ENCODE measurements at regions not wholly inside any gene's neighbourhood (a gene's known extent, or its start where the extent isn't known, plus 50 kb on each side); places are given as distances from the start of the nearest gene placed in this dataset.

DNA sequence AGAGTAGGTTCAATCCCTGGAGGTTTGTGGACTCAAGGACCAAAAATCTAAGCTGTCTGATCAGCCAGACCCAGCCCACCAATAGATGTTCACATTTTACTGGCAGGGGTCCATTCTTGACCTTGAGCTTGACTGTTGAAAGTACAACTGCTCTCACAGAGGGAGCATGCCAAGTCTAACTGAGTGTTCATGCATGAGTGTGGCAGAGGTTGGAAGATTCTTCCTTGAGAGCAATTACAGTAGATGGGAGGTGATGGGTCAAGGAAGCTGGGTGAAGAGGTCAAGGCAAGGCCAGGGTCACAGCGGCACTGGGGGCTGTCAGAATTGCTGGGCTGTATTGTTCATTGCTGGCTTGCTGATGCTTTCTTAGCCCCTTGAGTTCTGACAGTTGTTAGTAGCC lies 202.8 kb upstream of the SVIL start (continued):
- TF ChIP-seq, protein P1, sequence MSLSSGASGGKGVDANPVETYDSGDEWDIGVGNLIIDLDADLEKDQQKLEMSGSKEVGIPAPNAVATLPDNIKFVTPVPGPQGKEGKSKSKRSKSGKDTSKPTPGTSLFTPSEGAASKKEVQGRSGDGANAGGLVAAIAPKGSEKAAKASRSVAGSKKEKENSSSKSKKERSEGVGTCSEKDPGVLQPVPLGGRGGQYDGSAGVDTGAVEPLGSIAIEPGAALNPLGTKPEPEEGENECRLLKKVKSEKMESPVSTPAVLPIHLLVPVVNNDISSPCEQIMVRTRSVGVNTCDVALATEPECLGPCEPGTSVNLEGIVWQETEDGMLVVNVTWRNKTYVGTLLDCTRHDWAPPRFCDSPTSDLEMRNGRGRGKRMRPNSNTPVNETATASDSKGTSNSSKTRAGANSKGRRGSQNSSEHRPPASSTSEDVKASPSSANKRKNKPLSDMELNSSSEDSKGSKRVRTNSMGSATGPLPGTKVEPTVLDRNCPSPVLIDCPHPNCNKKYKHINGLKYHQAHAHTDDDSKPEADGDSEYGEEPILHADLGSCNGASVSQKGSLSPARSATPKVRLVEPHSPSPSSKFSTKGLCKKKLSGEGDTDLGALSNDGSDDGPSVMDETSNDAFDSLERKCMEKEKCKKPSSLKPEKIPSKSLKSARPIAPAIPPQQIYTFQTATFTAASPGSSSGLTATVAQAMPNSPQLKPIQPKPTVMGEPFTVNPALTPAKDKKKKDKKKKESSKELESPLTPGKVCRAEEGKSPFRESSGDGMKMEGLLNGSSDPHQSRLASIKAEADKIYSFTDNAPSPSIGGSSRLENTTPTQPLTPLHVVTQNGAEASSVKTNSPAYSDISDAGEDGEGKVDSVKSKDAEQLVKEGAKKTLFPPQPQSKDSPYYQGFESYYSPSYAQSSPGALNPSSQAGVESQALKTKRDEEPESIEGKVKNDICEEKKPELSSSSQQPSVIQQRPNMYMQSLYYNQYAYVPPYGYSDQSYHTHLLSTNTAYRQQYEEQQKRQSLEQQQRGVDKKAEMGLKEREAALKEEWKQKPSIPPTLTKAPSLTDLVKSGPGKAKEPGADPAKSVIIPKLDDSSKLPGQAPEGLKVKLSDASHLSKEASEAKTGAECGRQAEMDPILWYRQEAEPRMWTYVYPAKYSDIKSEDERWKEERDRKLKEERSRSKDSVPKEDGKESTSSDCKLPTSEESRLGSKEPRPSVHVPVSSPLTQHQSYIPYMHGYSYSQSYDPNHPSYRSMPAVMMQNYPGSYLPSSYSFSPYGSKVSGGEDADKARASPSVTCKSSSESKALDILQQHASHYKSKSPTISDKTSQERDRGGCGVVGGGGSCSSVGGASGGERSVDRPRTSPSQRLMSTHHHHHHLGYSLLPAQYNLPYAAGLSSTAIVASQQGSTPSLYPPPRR (CRISPR knock-in tag; IDR thresholded peaks at IDR 0.05; ENCODE audit: borderline replicate concordance), result no peak
- TF ChIP-seq, protein P2, sequence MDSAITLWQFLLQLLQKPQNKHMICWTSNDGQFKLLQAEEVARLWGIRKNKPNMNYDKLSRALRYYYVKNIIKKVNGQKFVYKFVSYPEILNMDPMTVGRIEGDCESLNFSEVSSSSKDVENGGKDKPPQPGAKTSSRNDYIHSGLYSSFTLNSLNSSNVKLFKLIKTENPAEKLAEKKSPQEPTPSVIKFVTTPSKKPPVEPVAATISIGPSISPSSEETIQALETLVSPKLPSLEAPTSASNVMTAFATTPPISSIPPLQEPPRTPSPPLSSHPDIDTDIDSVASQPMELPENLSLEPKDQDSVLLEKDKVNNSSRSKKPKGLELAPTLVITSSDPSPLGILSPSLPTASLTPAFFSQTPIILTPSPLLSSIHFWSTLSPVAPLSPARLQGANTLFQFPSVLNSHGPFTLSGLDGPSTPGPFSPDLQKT (CRISPR knock-in tag; IDR thresholded peaks at IDR 0.05; ENCODE audit: borderline replicate concordance), result no peak

DNA sequence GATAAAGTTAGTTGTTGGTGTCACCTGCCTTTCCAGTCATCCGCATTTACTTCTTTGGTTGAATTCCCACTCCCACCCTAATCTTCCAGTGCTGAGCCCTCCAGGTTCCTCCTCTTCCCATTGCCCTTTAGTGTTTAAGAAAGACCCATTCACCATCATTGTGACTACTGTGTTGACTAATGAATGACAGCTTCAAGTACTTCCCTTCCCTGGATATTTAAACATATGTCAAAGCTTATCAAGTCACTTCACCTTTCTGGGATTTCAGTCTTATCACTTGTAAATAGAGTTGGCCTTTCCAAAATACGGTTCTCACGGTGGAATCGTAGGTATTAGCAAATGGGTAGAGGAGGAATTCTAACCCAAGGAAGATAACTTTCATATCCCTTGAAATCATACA lies 201.6 kb upstream of the SVIL start:
- no peaks in the 10 kb centered on the region for H3K36me3 ChIP-seq (replicated peaks in 1 of 2; ENCODE audit: control insufficient read depth in 1 of 2, insufficient read depth in 2 of 2, low read length in 2 of 2)
- H3K27me3 ChIP-seq (ENCODE audit: control insufficient read depth in 1 of 2, insufficient read depth in 2 of 2, low read length in 2 of 2), result no peaks in the 10 kb centered on the region; a peak in 2 of 5 replicates
- peaks cover 18% of the 10 kb centered on the region for H3K4me1 ChIP-seq (ENCODE audit: insufficient read depth, low read length)
- WGBS (ENCODE audit: low lambda C conversion rate), result 31% methylated on average over 4 of the region's 4 CpGs
- FAIRE-seq (no peak), ATAC-seq (no peak), DNase-seq (ENCODE audit: low spot score) (no peak)
- H2AFZ ChIP-seq (ENCODE audit: low read length), result no peak overlapping the region
- no peak overlapping the region for H3K4me2 ChIP-seq (ENCODE audit: low read depth, low read length)
- intact Hi-C loops (cut with micrococcal nuclease; ENCODE audit: unreplicated experiment) (no loop called here), in situ Hi-C loops (cut with HindIII; ENCODE audit: extremely low pct_ligation_motif_present, low pct_unique_long_range_greater_than_20kb) (no loop called here)
- ChIA-PET POLR2A (no interaction called here), CTCF (ENCODE audit: low intra/inter-chr PET ratio, low total read pairs) (no interaction called here)
- BruUV-seq (replicated peaks), result no TSS peak
- H3K79me2 ChIP-seq (ENCODE audit: insufficient read depth, low read length), result no peaks in the 10 kb centered on the region
- H3K9ac ChIP-seq (ENCODE audit: insufficient read depth, low read depth, low read length), result no peak overlapping the region
- H3K9me3 ChIP-seq (ENCODE audit: low read length), result no peaks in the 10 kb centered on the region
- H3K27ac ChIP-seq (ENCODE audit: extremely low read length, insufficient read depth, low read length), result no peak overlapping the region
- H4K20me1 ChIP-seq (ENCODE audit: insufficient read depth, low read length), result no peaks in the 10 kb centered on the region
- TF ChIP-seq NFE2 (CRISPR knock-in tag; IDR thresholded peaks at IDR 0.05) (no peak), ZNF589 (CRISPR knock-in tag; conservative IDR thresholded peaks at IDR 0.05) (no peak), ZNF101 (CRISPR knock-in tag; IDR thresholded peaks at IDR 0.05; ENCODE audit: borderline replicate concordance, low read depth) (no peak), SRY (CRISPR knock-in tag; IDR thresholded peaks at IDR 0.05) (no peak), POLR2AphosphoS2 (IDR thresholded peaks at IDR 0.05; ENCODE audit: low read depth, low read length) (no peak), ZNF251 (CRISPR knock-in tag; IDR thresholded peaks at IDR 0.05) (no peak), EHMT2 (IDR thresholded peaks at IDR 0.05; ENCODE audit: borderline replicate concordance, low read depth, low read length) (no peak), CBFB (CRISPR knock-in tag; IDR thresholded peaks at IDR 0.05) (no peak)
- TF ChIP-seq, protein P3, sequence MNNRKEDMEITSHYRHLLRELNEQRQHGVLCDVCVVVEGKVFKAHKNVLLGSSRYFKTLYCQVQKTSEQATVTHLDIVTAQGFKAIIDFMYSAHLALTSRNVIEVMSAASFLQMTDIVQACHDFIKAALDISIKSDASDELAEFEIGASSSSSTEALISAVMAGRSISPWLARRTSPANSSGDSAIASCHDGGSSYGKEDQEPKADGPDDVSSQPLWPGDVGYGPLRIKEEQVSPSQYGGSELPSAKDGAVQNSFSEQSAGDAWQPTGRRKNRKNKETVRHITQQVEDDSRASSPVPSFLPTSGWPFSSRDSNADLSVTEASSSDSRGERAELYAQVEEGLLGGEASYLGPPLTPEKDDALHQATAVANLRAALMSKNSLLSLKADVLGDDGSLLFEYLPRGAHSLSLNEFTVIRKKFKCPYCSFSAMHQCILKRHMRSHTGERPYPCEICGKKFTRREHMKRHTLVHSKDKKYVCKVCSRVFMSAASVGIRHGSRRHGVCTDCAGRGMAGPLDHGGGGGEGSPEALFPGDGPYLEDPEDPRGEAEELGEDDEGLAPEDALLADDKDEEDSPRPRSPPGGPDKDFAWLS (CRISPR knock-in tag; IDR thresholded peaks at IDR 0.05; ENCODE audit: borderline replicate concordance), result no peak
- TF ChIP-seq, protein P4, sequence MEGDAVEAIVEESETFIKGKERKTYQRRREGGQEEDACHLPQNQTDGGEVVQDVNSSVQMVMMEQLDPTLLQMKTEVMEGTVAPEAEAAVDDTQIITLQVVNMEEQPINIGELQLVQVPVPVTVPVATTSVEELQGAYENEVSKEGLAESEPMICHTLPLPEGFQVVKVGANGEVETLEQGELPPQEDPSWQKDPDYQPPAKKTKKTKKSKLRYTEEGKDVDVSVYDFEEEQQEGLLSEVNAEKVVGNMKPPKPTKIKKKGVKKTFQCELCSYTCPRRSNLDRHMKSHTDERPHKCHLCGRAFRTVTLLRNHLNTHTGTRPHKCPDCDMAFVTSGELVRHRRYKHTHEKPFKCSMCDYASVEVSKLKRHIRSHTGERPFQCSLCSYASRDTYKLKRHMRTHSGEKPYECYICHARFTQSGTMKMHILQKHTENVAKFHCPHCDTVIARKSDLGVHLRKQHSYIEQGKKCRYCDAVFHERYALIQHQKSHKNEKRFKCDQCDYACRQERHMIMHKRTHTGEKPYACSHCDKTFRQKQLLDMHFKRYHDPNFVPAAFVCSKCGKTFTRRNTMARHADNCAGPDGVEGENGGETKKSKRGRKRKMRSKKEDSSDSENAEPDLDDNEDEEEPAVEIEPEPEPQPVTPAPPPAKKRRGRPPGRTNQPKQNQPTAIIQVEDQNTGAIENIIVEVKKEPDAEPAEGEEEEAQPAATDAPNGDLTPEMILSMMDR (CRISPR knock-in tag; IDR thresholded peaks at IDR 0.05), result no peak
- no peak overlapping the region for H3K4me3 ChIP-seq (replicated peaks in 1 of 3; ENCODE audit: insufficient read depth in 1 of 3, low read depth in 2 of 3, low read length in 3 of 3)
